ENCODE measurements at regions not wholly inside any gene's neighbourhood (a gene's known extent, or its start where the extent isn't known, plus 50 kb on each side); places are given as distances from the start of the nearest gene placed in this dataset.

DNA sequence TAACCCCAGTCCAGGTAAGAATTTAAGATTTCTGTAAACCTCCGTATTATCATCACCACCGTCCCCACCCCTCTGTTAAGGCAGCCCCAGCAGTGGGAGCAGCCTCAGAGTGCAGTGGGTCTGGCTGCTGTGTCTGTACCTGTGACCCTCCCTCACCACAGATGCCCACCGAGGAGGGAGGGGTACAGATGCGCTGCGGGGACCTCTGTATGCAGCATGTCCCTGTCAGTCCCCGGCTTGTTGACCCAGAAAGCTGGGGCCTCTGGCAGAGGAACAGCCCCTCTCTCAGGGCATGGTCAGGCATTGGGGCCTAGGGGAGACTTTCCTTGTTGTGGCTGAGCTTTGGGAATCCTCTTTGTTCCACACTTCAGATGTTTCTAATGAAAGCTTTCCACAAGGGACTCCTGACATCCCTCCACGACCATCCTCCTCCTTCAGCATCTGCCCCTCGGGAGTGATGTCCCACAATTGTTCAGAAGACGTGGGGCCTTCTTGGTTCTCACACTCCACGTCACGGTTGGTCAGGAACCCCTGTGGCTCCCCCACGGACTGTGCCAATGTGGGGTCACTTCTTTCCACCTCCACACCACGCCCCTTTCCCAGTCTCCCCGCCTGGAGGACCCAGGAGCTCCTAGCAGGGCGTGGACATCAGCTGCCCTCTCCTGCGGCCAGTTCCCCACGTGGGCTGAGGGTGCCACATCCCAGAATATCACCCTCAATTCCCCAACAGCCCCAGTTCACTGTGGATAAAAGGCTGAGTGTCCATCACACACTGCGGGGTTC, 384.2 kb upstream of the MYT1L start:
- intact Hi-C loops (cut with micrococcal nuclease) = no loop called here
- ChIA-PET CTCF (no interaction called here), POLR2A (no interaction called here)
- H3K4me3 Mint-ChIP-seq (ENCODE audit: unreplicated experiment) = no peak overlapping the region
- no peaks in the 10 kb centered on the region for H3K4me1 Mint-ChIP-seq (ENCODE audit: insufficient read depth, unreplicated experiment)
- no peak for DNase-seq (ENCODE audit: unreplicated experiment)
- H3K36me3 Mint-ChIP-seq (ENCODE audit: insufficient read depth, unreplicated experiment) = no peaks in the 10 kb centered on the region
- peaks cover 17% of the 10 kb centered on the region for H3K9me3 Mint-ChIP-seq (ENCODE audit: unreplicated experiment)
- BruUV-seq (replicated peaks) = no TSS peak
- peaks cover 45% of the 10 kb centered on the region for H3K27me3 Mint-ChIP-seq (ENCODE audit: insufficient read depth, unreplicated experiment)
- no peak overlapping the region for H3K27ac Mint-ChIP-seq (ENCODE audit: low read depth, unreplicated experiment)
- no peak for TF ChIP-seq CTCF (IDR thresholded peaks at IDR 0.05; ENCODE audit: unreplicated experiment)

GRCh38 chr2:2714408-2714807, 383.3 kb upstream of the MYT1L start:
- Mint-ChIP-seq H3K36me3 (ENCODE audit: insufficient read depth, unreplicated experiment) (no peaks in the 10 kb centered on the region), H3K4me1 (ENCODE audit: insufficient read depth, unreplicated experiment) (no peaks in the 10 kb centered on the region), H3K27me3 (ENCODE audit: insufficient read depth, unreplicated experiment) (peaks cover 45% of the 10 kb centered on the region), H3K4me3 (ENCODE audit: unreplicated experiment) (no peak overlapping the region), H3K9me3 (ENCODE audit: unreplicated experiment) (peaks cover 13% of the 10 kb centered on the region), H3K27ac (ENCODE audit: low read depth, unreplicated experiment) (no peak overlapping the region)
- POLR2A ChIA-PET = no interaction called here
- CTCF ChIA-PET = no interaction called here
- DNase-seq (ENCODE audit: unreplicated experiment) = no peak
- intact Hi-C loops (cut with micrococcal nuclease) = no loop called here
- BruUV-seq (replicated peaks) = no TSS peak
- no peak for TF ChIP-seq CTCF (IDR thresholded peaks at IDR 0.05; ENCODE audit: unreplicated experiment)

DNA sequence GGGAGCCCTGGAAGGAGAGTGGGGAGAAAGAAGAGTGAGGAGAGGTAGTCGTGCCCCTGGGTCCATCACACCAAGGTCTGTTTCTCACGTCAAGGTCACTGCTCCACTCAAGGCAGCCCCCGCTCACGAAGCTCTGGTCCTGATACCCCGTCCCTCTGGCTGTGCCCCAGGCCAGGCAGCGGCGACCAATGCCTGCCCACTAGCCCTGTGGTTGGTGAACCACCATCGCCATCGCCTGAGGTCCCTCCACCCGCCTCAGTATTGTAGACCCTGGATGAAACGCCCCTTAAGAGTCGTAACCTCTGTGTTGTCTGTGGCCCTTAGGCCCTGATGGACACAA, 378.3 kb upstream of the MYT1L start:
- H3K36me3 Mint-ChIP-seq (ENCODE audit: insufficient read depth, unreplicated experiment) = no peaks in the 10 kb centered on the region
- ChIA-PET POLR2A (no interaction called here), CTCF (no interaction called here)
- no peak overlapping the region for H3K4me3 Mint-ChIP-seq (ENCODE audit: unreplicated experiment)
- H3K9me3 Mint-ChIP-seq (ENCODE audit: unreplicated experiment) = no peaks in the 10 kb centered on the region
- no peak for TF ChIP-seq CTCF (IDR thresholded peaks at IDR 0.05; ENCODE audit: unreplicated experiment)
- no peaks in the 10 kb centered on the region for H3K4me1 Mint-ChIP-seq (ENCODE audit: insufficient read depth, unreplicated experiment)
- no peak for DNase-seq (ENCODE audit: unreplicated experiment)
- H3K27me3 Mint-ChIP-seq (ENCODE audit: insufficient read depth, unreplicated experiment) = peaks cover 32% of the 10 kb centered on the region
- no TSS peak for BruUV-seq (replicated peaks)
- intact Hi-C loops (cut with micrococcal nuclease) = no loop called here
- H3K27ac Mint-ChIP-seq (ENCODE audit: low read depth, unreplicated experiment) = no peak overlapping the region

- intact Hi-C loops (cut with micrococcal nuclease) = no loop called here
- ChIA-PET CTCF (no interaction called here), POLR2A (no interaction called here)
- no peak overlapping the region for H3K4me3 Mint-ChIP-seq (ENCODE audit: unreplicated experiment)
- no peak for DNase-seq (ENCODE audit: unreplicated experiment)
- no TSS peak for BruUV-seq (replicated peaks)
- H3K27me3 Mint-ChIP-seq (ENCODE audit: insufficient read depth, unreplicated experiment) = peaks cover 32% of the 10 kb centered on the region
- no peaks in the 10 kb centered on the region for H3K4me1 Mint-ChIP-seq (ENCODE audit: insufficient read depth, unreplicated experiment)
- TF ChIP-seq CTCF (IDR thresholded peaks at IDR 0.05; ENCODE audit: unreplicated experiment) = no peak
- no peaks in the 10 kb centered on the region for H3K36me3 Mint-ChIP-seq (ENCODE audit: insufficient read depth, unreplicated experiment)
- no peaks in the 10 kb centered on the region for H3K9me3 Mint-ChIP-seq (ENCODE audit: unreplicated experiment)
- H3K27ac Mint-ChIP-seq (ENCODE audit: low read depth, unreplicated experiment) = no peak overlapping the region
Measured at GRCh38 chr2:2708575-2709430, 377.7 kb upstream of the MYT1L start.

Data from MCF 10A (cell line).